ENCODE measurements at regions not wholly inside any gene's neighbourhood (a gene's known extent, or its start where the extent isn't known, plus 50 kb on each side); places are given as distances from the start of the nearest gene placed in this dataset.

DNA sequence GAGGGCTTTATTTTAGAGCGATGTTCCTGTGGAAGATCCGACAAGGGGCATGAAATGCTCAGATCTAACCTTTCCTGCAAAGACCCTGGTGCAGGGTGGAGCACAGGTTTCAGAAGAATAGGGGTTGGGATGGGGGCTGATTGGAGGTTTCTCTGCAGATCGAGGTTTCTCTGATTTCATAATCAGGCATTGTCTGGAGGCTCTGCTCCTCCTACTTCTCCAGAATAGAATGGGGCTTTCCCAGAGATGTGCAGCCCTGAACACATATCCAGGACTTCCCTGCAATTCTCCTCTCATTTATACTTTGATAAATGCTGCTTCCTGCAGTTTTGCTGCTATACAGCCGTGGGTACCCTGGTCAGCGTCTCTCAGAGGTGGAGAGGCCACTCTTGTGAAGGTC, 397.6 kb upstream of the BOD1L1 start:
- Mint-ChIP-seq H3K27ac (ENCODE audit: unreplicated experiment) (no peak overlapping the region), H3K27me3 (ENCODE audit: unreplicated experiment) (no peaks in the 10 kb centered on the region), H3K4me3 (ENCODE audit: unreplicated experiment) (no peak overlapping the region), H3K9me3 (ENCODE audit: unreplicated experiment) (no peaks in the 10 kb centered on the region), H3K4me1 (ENCODE audit: low read depth, unreplicated experiment) (no peaks in the 10 kb centered on the region), H3K36me3 (ENCODE audit: unreplicated experiment) (no peaks in the 10 kb centered on the region)
- DNase-seq = no peak
- no peak for TF ChIP-seq CTCF (IDR thresholded peaks at IDR 0.05; ENCODE audit: partially characterized antibody, unreplicated experiment)

- Mint-ChIP-seq H3K4me3 (ENCODE audit: unreplicated experiment) (no peak overlapping the region), H3K9me3 (ENCODE audit: unreplicated experiment) (no peaks in the 10 kb centered on the region), H3K4me1 (ENCODE audit: low read depth, unreplicated experiment) (no peaks in the 10 kb centered on the region), H3K36me3 (ENCODE audit: unreplicated experiment) (no peaks in the 10 kb centered on the region), H3K27me3 (ENCODE audit: unreplicated experiment) (no peaks in the 10 kb centered on the region), H3K27ac (ENCODE audit: unreplicated experiment) (no peak overlapping the region)
- DNase-seq = no peak
- TF ChIP-seq CTCF (IDR thresholded peaks at IDR 0.05; ENCODE audit: partially characterized antibody, unreplicated experiment) = no peak
Observed at GRCh38 chr4:14025891-14026290, 398.4 kb upstream of the BOD1L1 start.

- H3K4me3 Mint-ChIP-seq (ENCODE audit: unreplicated experiment) = no peak overlapping the region
- no peak for TF ChIP-seq CTCF (IDR thresholded peaks at IDR 0.05; ENCODE audit: partially characterized antibody, unreplicated experiment)
- H3K4me1 Mint-ChIP-seq (ENCODE audit: low read depth, unreplicated experiment) = no peaks in the 10 kb centered on the region
- no peak overlapping the region for H3K27ac Mint-ChIP-seq (ENCODE audit: unreplicated experiment)
- H3K27me3 Mint-ChIP-seq (ENCODE audit: unreplicated experiment) = no peaks in the 10 kb centered on the region
- no peak for DNase-seq
- no peaks in the 10 kb centered on the region for H3K9me3 Mint-ChIP-seq (ENCODE audit: unreplicated experiment)
- H3K36me3 Mint-ChIP-seq (ENCODE audit: unreplicated experiment) = no peaks in the 10 kb centered on the region
Observed at GRCh38 chr4:14028862-14029261, 401.3 kb upstream of the BOD1L1 start.

DNA sequence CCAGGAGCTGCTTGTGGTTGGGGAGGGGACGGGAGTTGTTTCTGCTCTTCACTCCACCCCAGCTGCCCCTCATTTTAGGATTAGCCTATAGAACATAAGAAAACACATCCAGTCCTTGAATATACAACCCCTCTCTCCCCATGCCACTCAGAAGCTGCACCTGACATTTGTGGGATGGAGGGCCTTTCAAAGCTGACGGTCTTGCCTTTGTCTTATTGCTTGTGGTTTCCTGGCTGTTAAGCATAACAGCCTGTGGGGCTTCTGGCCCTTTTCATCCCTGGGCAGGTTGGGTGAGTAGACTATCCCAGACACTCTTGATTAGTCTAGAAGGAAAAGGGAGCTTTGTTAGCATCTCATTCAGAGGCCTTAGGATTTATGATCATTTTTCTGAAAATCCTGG, 407.6 kb upstream of the BOD1L1 start:
- no peak overlapping the region for H3K27ac Mint-ChIP-seq (ENCODE audit: unreplicated experiment)
- no peaks in the 10 kb centered on the region for H3K4me1 Mint-ChIP-seq (ENCODE audit: low read depth, unreplicated experiment)
- H3K4me3 Mint-ChIP-seq (ENCODE audit: unreplicated experiment) = no peak overlapping the region
- DNase-seq = no peak
- peaks cover 1% of the 10 kb centered on the region for H3K9me3 Mint-ChIP-seq (ENCODE audit: unreplicated experiment)
- no peaks in the 10 kb centered on the region for H3K27me3 Mint-ChIP-seq (ENCODE audit: unreplicated experiment)
- no peak for TF ChIP-seq CTCF (IDR thresholded peaks at IDR 0.05; ENCODE audit: partially characterized antibody, unreplicated experiment)
- H3K36me3 Mint-ChIP-seq (ENCODE audit: unreplicated experiment) = no peaks in the 10 kb centered on the region

DNA sequence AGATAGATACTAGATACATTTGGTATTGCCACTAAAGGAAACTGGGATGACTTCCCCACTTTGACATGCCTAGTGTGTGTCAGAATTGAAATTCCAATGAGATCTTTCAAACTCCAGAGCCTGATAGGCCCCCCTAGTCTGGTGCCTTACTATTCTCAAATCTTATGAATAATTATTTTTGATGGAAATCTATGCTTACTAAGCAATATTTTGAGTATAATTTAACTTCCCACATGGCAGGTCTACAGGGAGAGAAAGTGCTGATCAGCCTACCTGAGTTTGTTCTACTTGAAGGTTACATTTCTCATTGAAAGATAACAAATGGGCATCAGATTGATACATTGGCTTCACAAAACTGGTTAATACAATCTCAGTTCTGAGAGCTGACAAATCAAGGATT, 415.7 kb upstream of the BOD1L1 start:
- H3K27me3 Mint-ChIP-seq (ENCODE audit: unreplicated experiment) = no peaks in the 10 kb centered on the region
- H3K27ac Mint-ChIP-seq (ENCODE audit: unreplicated experiment) = no peak overlapping the region
- no peaks in the 10 kb centered on the region for H3K4me1 Mint-ChIP-seq (ENCODE audit: low read depth, unreplicated experiment)
- peaks cover 1% of the 10 kb centered on the region for H3K9me3 Mint-ChIP-seq (ENCODE audit: unreplicated experiment)
- H3K36me3 Mint-ChIP-seq (ENCODE audit: unreplicated experiment) = no peaks in the 10 kb centered on the region
- no peak for DNase-seq
- no peak overlapping the region for H3K4me3 Mint-ChIP-seq (ENCODE audit: unreplicated experiment)
- TF ChIP-seq CTCF (IDR thresholded peaks at IDR 0.05; ENCODE audit: partially characterized antibody, unreplicated experiment) = no peak

All from glutamatergic neuron (in vitro differentiated cells).